ENCODE measurements at regions not wholly inside any gene's neighbourhood (a gene's known extent, or its start where the extent isn't known, plus 50 kb on each side); places are given as distances from the start of the nearest gene placed in this dataset.
"Not testable (repeated sequence)": the region's sequence is repeated elsewhere in the genome, so short reads cannot be mapped to it uniquely, and the experiment has no call there.

- FAIRE-seq (no peak), DNase-seq (ENCODE audit: low spot score) (no peak)
Measured at GRCh38 chr12:90710711-90711110, 244.3 kb downstream of the CCER1 start.

- DNase-seq (ENCODE audit: low spot score) (no peak), FAIRE-seq (no peak)
Measured at GRCh38 chr12:90706036-90706435, 248.9 kb downstream of the CCER1 start.

- no peak for DNase-seq (ENCODE audit: low spot score)
- no peak for FAIRE-seq
Measured at GRCh38 chr12:90695415-90695814, 259.6 kb downstream of the CCER1 start.

DNA sequence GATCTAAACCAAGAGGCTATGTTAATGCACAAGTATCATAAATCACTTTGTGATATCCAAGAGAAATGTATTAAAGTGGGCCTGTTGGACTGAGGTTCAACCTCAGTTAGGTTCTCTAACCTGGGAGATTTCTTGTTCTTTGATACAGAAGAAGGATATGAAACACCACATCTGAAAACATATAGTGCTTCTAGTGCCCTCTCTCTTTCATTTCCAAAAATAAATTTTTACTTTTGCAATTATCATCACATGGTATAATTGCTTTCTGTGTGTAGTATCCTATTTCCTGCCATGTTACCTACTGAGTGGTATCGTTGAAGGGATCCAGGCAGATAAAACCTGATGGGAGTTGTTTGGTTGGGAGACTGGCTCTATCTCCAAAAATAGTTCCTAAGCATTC lies 264.9 kb downstream of the CCER1 start:
- DNase-seq (ENCODE audit: low spot score) = no peak
- FAIRE-seq = no peak

DNA sequence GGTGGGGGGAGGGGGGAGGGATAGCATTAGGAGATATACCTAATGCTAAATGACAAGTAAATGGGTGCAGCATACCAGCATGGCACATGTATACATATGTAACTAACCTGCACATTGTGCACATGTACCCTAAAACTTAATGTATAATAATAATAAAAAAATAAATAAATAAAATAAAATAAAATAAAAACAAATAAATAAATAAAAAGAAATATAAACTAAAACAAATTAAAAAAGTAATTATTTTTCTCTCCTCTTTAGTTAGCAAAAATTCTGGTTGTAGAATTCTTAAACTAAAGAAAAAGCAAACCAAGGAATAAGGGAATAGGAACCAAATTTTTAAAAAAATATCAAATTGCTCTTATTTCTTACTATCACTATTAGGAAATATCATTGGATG lies 267.3 kb downstream of the CCER1 start:
- FAIRE-seq = not testable (repeated sequence)

DNA sequence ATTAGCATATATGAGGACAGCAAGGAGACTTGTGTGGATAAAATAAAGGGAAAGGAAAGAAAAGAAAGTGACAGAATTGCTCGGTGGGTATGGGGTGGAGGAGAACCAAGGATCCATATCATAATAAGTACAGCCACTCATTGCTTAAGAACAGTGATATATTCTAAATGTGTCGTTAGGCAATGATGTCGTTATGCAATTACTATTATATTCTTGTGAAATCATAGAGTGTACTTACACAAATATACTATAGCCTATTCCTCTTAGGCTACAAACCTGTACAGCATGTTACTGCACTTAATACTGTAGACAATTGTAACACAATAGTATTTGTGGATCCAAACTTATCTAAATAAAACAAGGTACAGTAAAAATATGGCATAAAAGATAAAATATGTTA lies 271.1 kb downstream of the CCER1 start:
- DNase-seq (ENCODE audit: low spot score) = no peak
- no peak for FAIRE-seq

More for the DNA sequence above, 267.3 kb downstream of the CCER1 start:
- not testable (repeated sequence) for DNase-seq (ENCODE audit: low spot score)

- DNase-seq (ENCODE audit: low spot score) = no peak
- no peak for FAIRE-seq
Measured at GRCh38 chr12:90682398-90682797, 272.6 kb downstream of the CCER1 start.

GRCh38 chr12:90679674-90680073 lies 275.3 kb downstream of the CCER1 start:
- FAIRE-seq (no peak), DNase-seq (ENCODE audit: low spot score) (no peak)

DNA sequence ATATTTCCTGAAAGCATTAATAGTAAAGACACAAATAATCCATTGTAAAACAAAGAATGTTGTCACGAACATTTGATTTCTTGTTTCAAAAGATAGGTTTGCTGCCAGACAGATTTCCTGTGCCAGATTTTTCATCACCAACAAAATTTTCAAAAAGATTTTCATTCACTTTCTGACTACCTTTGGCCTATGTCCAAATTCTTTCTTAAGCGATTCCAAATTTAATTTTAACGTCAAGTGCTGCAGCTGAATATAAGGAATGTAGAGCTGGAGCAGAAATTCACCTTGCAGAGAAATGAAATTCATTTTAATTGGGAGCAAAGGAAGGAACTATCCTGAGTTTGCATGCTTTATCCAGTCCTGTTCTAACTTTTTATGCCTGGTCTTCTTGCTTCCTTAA lies 277.4 kb downstream of the CCER1 start:
- DNase-seq (ENCODE audit: low spot score) = no peak
- no peak for FAIRE-seq

GRCh38 chr12:90677055-90677454 lies 277.9 kb downstream of the CCER1 start:
- DNase-seq (ENCODE audit: low spot score) = no peak
- FAIRE-seq = no peak

- no peak for DNase-seq (ENCODE audit: low spot score)
- FAIRE-seq = no peak
Measured at GRCh38 chr12:90675106-90675505, 279.9 kb downstream of the CCER1 start.

DNA sequence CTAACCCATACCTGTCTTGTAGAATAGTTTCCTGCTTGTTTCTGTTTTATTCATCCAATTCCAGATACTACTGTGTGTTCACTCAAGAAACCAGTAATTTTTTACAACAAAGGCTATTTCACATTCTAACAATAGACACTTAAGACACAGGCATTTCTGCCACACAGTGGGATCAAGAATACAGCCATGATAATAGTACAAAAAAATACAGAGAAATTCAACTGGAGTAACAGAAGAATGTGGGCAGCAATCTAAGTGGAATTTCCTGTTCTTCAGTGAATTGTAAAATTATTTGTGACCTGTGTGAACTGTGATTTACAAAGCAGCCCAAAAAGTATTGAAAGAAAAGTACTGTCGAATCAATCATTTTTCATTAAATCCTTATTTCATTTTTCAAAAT lies 282.9 kb downstream of the CCER1 start:
- DNase-seq (ENCODE audit: low spot score) (no peak), FAIRE-seq (no peak)

- DNase-seq (ENCODE audit: low spot score); FAIRE-seq: not testable (repeated sequence)
Measured at GRCh38 chr12:90663949-90664348, 291.0 kb downstream of the CCER1 start.

GRCh38 chr12:90659060-90659459 lies 295.9 kb downstream of the CCER1 start:
- no peak for FAIRE-seq
- DNase-seq (ENCODE audit: low spot score) = no peak

DNA sequence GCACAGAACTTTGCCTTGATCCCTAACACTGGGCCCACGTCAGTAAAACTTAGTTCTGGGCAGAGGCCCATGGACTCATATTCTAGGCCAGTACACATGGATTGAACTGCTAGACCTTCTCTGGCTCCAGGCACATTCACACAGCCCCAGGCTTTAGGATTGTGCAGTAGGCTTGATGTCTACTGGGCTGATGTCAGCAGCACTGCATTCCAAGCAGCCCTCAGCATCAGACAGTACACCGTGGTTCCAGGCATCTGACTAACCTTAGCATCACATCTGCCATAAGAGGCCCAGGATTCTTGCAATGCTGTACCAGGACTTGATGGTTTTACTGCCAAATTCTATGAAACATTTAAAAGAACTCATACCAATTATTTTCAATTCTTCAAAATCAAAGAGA lies 301.9 kb downstream of the CCER1 start:
- no peak for DNase-seq (ENCODE audit: low spot score)
- no peak for FAIRE-seq

DNA sequence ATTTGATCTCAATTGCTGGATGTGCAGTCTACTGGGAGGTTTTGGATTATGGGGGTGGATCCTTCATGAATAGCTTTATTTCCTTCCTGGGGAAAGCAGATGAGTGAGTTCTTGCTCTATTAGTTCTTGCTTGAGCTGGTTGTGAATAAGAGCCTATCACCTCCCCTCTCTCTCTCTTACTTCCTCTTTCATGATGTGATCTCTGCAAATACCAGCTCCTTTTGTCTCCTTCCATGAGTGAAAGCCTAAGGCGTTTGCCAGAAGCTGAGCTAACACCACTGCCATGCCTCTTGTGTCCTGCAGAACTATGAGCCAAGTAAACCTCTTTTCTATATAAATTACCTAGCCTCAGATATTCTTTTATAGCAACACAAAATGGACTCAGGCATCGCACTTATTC lies 302.7 kb downstream of the CCER1 start:
- FAIRE-seq (no peak), DNase-seq (ENCODE audit: low spot score) (no peak)

DNA sequence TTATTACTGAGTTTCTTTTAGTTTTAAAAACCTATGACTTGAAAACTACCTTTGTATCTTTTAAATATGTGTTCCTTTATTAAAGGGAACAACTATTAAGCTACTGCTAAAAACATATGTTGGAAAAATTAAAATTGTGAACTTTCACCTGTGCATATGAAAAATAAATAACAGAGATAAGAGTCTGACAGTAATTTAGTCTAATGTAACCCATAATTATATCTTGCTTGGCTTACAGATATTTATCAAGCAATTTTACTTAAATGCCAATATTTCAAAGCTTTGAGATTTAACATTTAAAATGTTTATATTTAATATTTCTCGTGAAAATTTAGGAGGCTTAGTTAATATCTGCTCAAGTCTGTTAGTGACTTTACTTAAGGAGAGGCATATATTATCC lies 309.8 kb downstream of the CCER1 start:
- FAIRE-seq (no peak), DNase-seq (ENCODE audit: low spot score) (no peak)

GRCh38 chr12:90631591-90632212 lies 323.3 kb downstream of the CCER1 start:
- FAIRE-seq (no peak), DNase-seq (ENCODE audit: low spot score) (no peak)

DNA sequence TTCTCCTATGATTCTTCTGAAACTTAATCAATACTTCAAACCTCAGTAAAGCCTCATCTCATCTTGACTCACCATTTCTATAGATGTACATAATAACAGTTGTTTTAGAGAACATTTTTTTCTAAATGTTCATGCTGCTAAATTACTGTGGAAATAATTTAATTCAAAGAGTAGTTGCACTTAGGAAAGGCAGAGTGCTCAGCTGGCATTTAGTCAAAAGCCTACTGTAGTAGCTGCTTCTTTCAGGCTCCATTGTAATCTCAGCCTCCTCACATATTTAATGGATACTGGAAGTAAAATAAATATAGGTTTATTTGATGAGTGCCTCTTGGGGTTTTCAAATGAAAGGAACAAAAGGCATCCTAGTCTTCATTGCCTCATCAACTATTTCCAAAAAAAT lies 325.0 kb downstream of the CCER1 start:
- FAIRE-seq (no peak), DNase-seq (ENCODE audit: low spot score) (no peak)

GRCh38 chr12:90628213-90628612 lies 326.8 kb downstream of the CCER1 start:
- FAIRE-seq = no peak
- DNase-seq (ENCODE audit: low spot score) = no peak

DNA sequence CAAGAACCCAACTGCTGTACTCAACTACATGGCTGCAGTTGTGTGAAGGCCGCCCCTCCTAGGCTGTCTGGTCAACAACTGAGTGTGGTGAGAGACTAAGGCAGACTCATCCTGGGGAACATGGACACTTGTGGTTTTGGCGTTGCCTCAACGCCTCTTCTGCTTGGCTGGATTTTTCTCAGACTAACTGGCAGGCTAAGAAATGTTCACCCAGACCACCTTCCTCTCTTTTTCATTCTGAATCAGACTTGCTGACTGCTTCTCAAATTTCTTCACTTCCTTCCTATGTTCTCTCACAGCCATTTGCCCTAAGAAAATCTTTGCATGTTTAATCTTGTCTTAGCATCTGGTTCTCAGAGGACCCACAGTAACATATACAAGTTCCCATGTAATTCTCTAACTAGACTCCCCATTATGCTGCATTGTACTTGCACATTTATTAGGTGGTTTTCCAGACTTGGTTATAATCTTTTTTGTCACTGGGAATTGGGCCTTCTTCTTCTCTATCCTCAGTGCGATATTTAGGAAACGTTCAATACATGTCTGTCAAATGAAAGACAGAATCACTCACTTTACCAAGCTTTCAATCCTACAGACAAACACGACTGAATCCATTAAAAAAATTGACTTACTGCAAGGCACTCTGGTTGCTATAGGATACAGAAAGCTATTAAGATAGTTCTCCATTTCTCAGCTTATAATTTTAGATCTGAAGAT lies 327.6 kb downstream of the CCER1 start:
- DNase-seq (ENCODE audit: low spot score) (no peak), FAIRE-seq (no peak)

DNA sequence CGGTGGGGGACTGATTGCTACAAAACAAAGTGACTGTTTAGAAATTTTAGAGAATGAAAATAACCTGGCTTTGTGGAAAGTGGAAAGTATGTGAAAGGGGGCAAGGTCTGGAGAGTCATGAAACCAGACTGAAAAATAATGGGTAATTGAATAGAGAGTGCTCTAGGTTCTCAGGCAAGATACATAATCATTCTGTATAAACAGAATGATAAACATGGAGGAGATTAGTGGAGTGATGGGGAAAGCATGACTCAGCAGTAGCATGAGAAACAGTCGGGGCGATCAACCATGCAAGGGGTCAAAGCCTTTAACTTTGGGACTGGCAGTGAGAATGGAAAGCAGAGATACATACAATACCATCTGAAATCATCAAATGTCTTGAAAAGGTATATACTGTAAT lies 332.5 kb downstream of the CCER1 start:
- no peak for DNase-seq (ENCODE audit: low spot score)
- FAIRE-seq = no peak

GRCh38 chr12:90621927-90622326 lies 333.0 kb downstream of the CCER1 start:
- FAIRE-seq (no peak), DNase-seq (ENCODE audit: low spot score) (no peak)

Measured in urothelium cell line (cell line).